Ovary (tissue), 7 donors: ENCODE measurements at regions not wholly inside any gene's neighbourhood (a gene's known extent, or its start where the extent isn't known, plus 50 kb on each side); places are given as distances from the start of the nearest gene placed in this dataset.

Experiments used
- DNase-seq, 5 donors: peaks; one replicate each; pipeline ENCODE4 v3.0.0-alpha.2; 2019 to 2020
- H3K27ac ChIP-seq, 2 donors: fragments of 200-600 bp; one replicate each; pipeline versions ENCODE4 v1.5.1 to v1.8.0; 2019 to 2022
- H3K27me3 ChIP-seq: fragments of 200-600 bp; one replicate; pipeline ENCODE4 v1.8.0; 2022
- H3K36me3 ChIP-seq: fragments of 200-600 bp; sonication (generic); one replicate; pipeline ENCODE4 v1.5.1; 2019
- H3K4me1 ChIP-seq: one replicate; pipeline ENCODE4 v1.8.1; 2013; ENCODE audit warnings: mild to moderate bottlenecking, moderate library complexity; ENCODE audit not compliant: insufficient read depth
- H3K4me3 ChIP-seq: fragments of 200-600 bp; sonication (generic); one replicate; pipeline ENCODE4 v1.5.1; 2017
- H3K9me3 ChIP-seq, 2 donors: fragments of 200-600 bp in 1 of 2; sonication (generic) in 1 of 2; one replicate each; pipeline versions ENCODE4 v1.5.1 to v1.8.1; 2013 to 2019; ENCODE audit warnings: mild to moderate bottlenecking in 1 of 2, moderate library complexity in 1 of 2
- CTCF ChIP-seq, 3 donors: fragments of 450-650 bp in 2 of 3; fragments of 200-600 bp in 1 of 3; IDR thresholded peaks; one replicate each; pipeline versions ENCODE4 v1.5.1 to v1.8.0; 2016 to 2022; ENCODE audit warnings: antibody characterized with exemption in 3 of 3, mild to moderate bottlenecking in 1 of 3
- EP300 ChIP-seq: sonication (generic); formaldehyde crosslinking; IDR thresholded peaks from one replicate; pipeline ENCODE4 v1.6.1; 2017; ENCODE audit warnings: antibody characterized with exemption
- POLR2A ChIP-seq: fragments of 450-650 bp; IDR thresholded peaks from one replicate; pipeline ENCODE4 v1.6.1; 2017; ENCODE audit warnings: antibody characterized with exemption, mild to moderate bottlenecking, moderate library complexity
- WGBS, 3 donors: extraction: QIAGEN DNeasy Blood & Tissue Kit in 1 of 3; methylation state at CpG; one replicate each; pipeline versions ENCODE4 v1.1.5 to v1.1.7; 2013 to 2017; 5-methylcytosine and 5-hydroxymethylcytosine counted together
- intact Hi-C, 4 donors: fragments of 100-400 bp; cut with DNase I; formaldehyde crosslinking; loops; one replicate each; pipeline versions ENCODE4 v1.11.0 to v1.15.1; 2022 to 2023
- donor health status: DM: no; HTN: no; CAD: no; lungs with moderate emphysema.
- donor health status: DM: no; HTN: no; CAD: no.
- donor health status: Bipolar disorder and iron deficiency.
- donor health status: DM: no; HTN: no; CAD: no.
- donor health status: DM: yes; HTN: yes; CAD: no.

GRCh38 chr7:97351488-97351887, 234.0 kb downstream of the SDHAF3 start:
- TF ChIP-seq EP300 = no peak
- TF ChIP-seq CTCF (IDR thresholded peaks at IDR 0.05) = no peak
- no peak for TF ChIP-seq POLR2A
- no peaks in the 10 kb centered on the region for H3K4me1 ChIP-seq
- H3K4me3 ChIP-seq = no peak overlapping the region
- H3K9me3 ChIP-seq = no peaks in the 10 kb centered on the region
- H3K27me3 ChIP-seq = no peaks in the 10 kb centered on the region
- 88 to 93% (median 93%) methylated on average over 1 of the region's 1 CpG for WGBS, 3 donors
- no peak for DNase-seq
- no peaks in the 10 kb centered on the region for H3K36me3 ChIP-seq
- no peak overlapping the region for H3K27ac ChIP-seq
- intact Hi-C loops = no loop called here

GRCh38 chr7:97357459-97357858, 240.0 kb downstream of the SDHAF3 start:
- Histone ChIP-seq H3K9me3 (no peaks in the 10 kb centered on the region), H3K27ac (no peak overlapping the region), H3K27me3 (no peaks in the 10 kb centered on the region), H3K4me1 (no peaks in the 10 kb centered on the region), H3K36me3 (no peaks in the 10 kb centered on the region), H3K4me3 (no peak overlapping the region)
- TF ChIP-seq CTCF (IDR thresholded peaks at IDR 0.05) = no peak
- no peak for TF ChIP-seq EP300
- TF ChIP-seq POLR2A = no peak
- intact Hi-C loops = no loop called here
- no peak for DNase-seq

GRCh38 chr7:97372882-97373281, 255.4 kb downstream of the SDHAF3 start:
- Histone ChIP-seq H3K36me3 (no peaks in the 10 kb centered on the region), H3K9me3 (no peaks in the 10 kb centered on the region), H3K4me3 (no peak overlapping the region), H3K27ac (no peak overlapping the region), H3K4me1 (no peaks in the 10 kb centered on the region), H3K27me3 (no peaks in the 10 kb centered on the region)
- WGBS, 3 donors = 65 to 78% (median 68%) methylated on average over 3 of the region's 3 CpGs
- intact Hi-C loops = no loop called here
- no peak for DNase-seq
- no peak for TF ChIP-seq CTCF (IDR thresholded peaks at IDR 0.05)
- no peak for TF ChIP-seq EP300
- no peak for TF ChIP-seq POLR2A

- Histone ChIP-seq H3K4me3 (no peak overlapping the region), H3K36me3 (no peaks in the 10 kb centered on the region), H3K27me3 (no peaks in the 10 kb centered on the region), H3K27ac (no peak overlapping the region), H3K4me1 (no peaks in the 10 kb centered on the region), H3K9me3 (no peaks in the 10 kb centered on the region)
- intact Hi-C loops = no loop called here
- no peak for DNase-seq
- 76 to 82% (median 78%) methylated on average over 6 of the region's 6 CpGs for WGBS, 3 donors
- no peak for TF ChIP-seq CTCF (IDR thresholded peaks at IDR 0.05)
- no peak for TF ChIP-seq POLR2A
These were observed 256.2 kb downstream of the SDHAF3 start for GRCh38 chr7:97373736-97374135.

- H3K9me3 ChIP-seq = no peaks in the 10 kb centered on the region
- no peak overlapping the region for H3K27ac ChIP-seq
- intact Hi-C loops = no loop called here
- TF ChIP-seq POLR2A (no peak), EP300 (no peak), CTCF (IDR thresholded peaks at IDR 0.05) (no peak)
- no peak for DNase-seq
- 88 to 93% (median 90%) methylated on average over 3 of the region's 3 CpGs for WGBS, 3 donors
- no peaks in the 10 kb centered on the region for H3K4me1 ChIP-seq
- no peaks in the 10 kb centered on the region for H3K27me3 ChIP-seq
- H3K36me3 ChIP-seq = no peaks in the 10 kb centered on the region
- no peak overlapping the region for H3K4me3 ChIP-seq
These were observed 260.2 kb downstream of the SDHAF3 start for GRCh38 chr7:97377713-97378112.
